AG09319 (cell line): ENCODE measurements at regions not wholly inside any gene's neighbourhood (a gene's known extent, or its start where the extent isn't known, plus 50 kb on each side); places are given as distances from the start of the nearest gene placed in this dataset.

Source experiments
- DNase-seq: peaks from one replicate; pipeline ENCODE4 v3.0.0-alpha.2; 2010; ENCODE audit warnings: low read depth; ENCODE audit errors: extremely low read depth
- CTCF ChIP-seq: IDR thresholded peaks from 2 replicates; pipeline ENCODE4 v1.5.1; 2011; ENCODE audit warnings: low read depth, mild to moderate bottlenecking, inconsistent platforms, low read length, moderate library complexity

- no peak for TF ChIP-seq CTCF
- no peak for DNase-seq
Measured at GRCh38 chr1:184253921-184254320, 132.9 kb upstream of the C1orf21 start.

GRCh38 chr1:184254849-184255248, 132.0 kb upstream of the C1orf21 start:
- no peak for DNase-seq
- TF ChIP-seq CTCF, result no peak

GRCh38 chr1:184255560-184255959, 131.3 kb upstream of the C1orf21 start:
- DNase-seq, result no peak
- no peak for TF ChIP-seq CTCF

GRCh38 chr1:184257873-184258272, 129.0 kb upstream of the C1orf21 start:
- no peak for TF ChIP-seq CTCF
- no peak for DNase-seq

GRCh38 chr1:184258525-184258924, 128.3 kb upstream of the C1orf21 start:
- no peak for TF ChIP-seq CTCF
- DNase-seq, result no peak

- TF ChIP-seq CTCF, result no peak
Measured at GRCh38 chr1:184260382-184260781, 126.4 kb upstream of the C1orf21 start.

GRCh38 chr1:184262109-184262508, 124.7 kb upstream of the C1orf21 start:
- DNase-seq, result no peak
- no peak for TF ChIP-seq CTCF

More at GRCh38 chr1:184260382-184260781, 126.4 kb upstream of the C1orf21 start:
- no peak for DNase-seq

- no peak for TF ChIP-seq CTCF
- DNase-seq, result no peak
Measured at GRCh38 chr1:184267747-184268146, 119.1 kb upstream of the C1orf21 start.
